ENCODE measurements at regions not wholly inside any gene's neighbourhood (a gene's known extent, or its start where the extent isn't known, plus 50 kb on each side); places are given as distances from the start of the nearest gene placed in this dataset.

DNA sequence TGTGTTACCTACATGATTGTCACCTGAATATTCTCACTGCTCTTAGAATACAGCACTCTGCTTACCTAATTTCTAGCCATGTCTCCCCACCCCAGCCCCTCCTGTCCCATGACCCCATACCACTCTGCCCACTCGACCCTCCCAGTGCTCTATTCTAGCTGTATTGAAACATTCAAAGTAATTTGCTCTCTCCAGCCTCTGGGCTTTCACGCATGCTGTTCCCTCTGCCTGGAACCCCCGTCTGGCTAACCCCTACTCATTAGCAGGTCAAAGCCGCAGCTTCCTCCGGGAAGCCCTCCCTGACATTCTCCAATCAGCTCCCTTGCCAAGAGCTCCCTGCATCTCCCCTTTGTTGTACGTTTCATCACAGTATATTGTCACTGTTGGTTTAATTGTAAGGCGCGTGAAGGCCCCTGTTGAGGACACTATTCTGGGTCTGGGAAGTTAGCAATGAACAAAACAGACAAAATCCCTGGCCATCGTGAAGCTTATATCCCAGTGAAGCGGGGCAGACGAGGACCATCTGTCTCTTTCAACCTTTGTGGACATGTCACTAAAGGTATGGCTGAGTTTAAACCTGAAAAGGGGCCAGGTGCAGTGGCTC is 72.3 kb upstream of the LHX1 start:
- no peak for DNase-seq (ENCODE audit: low read depth in 2 of 2)

DNA sequence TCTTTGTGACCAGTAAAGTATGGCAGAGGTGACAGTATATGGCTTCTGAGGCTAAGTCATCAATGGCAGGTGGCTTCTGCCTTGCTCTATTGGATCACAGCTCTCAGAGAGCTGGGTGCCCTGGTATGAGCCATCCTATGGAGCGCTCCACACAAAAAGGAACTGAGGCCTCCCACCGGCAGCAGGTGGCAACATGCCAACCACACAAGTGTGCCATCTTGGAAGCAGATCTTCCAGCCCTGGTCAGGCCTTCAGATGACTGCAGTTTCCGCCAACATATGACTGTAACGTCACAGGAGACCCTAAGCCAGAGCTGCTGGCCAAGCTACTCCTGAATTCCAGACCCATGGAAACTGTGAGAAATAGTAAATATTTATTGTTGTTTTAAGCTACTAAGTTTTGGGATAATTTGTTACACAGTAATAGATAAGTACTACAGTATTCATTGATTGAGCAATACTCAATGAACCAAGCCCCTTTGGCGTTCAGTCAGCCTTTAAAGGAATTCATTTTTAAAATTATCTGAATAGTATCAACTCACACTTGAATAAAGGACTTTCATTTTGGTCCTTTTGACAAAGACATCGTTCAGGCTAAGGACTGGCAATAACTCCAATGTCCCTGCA is 69.4 kb upstream of the LHX1 start:
- DNase-seq (ENCODE audit: low read depth in 2 of 2), result no peak

DNA sequence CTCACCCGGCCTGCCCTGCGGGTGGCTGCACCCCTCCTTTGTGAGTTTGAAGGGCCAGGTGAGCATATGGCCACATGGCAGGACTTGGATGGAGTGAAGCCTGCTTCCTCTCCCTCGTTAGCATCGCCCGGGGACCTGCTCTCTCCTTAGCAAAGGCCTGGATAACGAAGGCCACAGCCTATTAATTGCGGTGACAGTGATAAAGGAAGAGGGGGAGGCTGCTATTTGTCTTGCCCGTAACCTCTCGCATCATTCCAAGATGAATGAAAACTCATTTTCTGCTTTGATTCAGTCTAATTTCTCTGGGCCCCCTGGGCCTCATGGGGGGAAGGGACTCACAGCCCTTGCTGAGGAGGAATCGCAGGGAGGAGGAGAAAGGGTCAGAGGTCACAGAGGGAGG is 68.5 kb upstream of the LHX1 start:
- DNase-seq (ENCODE audit: low read depth in 2 of 2), result no peak

DNA sequence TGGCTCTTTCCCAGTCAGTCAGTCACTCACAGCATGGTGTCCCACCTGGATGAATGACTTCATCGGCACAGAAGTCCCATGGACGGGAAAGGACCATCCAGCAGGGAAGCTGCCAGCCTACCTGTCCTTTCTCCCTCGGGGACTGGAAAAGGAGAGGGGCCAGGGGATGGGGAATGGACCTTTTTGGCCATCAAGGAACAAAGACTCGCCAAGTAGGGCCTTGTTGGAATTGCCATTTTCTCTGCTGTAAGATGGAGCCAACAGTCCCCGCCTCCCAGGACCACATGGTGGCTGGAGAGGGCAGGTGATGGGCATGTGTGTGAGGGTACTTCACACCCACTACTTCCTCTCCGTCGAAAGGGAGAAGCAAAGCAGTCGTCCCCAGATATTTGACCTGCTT is 67.8 kb upstream of the LHX1 start:
- no peak for DNase-seq (ENCODE audit: low read depth in 2 of 2)

DNA sequence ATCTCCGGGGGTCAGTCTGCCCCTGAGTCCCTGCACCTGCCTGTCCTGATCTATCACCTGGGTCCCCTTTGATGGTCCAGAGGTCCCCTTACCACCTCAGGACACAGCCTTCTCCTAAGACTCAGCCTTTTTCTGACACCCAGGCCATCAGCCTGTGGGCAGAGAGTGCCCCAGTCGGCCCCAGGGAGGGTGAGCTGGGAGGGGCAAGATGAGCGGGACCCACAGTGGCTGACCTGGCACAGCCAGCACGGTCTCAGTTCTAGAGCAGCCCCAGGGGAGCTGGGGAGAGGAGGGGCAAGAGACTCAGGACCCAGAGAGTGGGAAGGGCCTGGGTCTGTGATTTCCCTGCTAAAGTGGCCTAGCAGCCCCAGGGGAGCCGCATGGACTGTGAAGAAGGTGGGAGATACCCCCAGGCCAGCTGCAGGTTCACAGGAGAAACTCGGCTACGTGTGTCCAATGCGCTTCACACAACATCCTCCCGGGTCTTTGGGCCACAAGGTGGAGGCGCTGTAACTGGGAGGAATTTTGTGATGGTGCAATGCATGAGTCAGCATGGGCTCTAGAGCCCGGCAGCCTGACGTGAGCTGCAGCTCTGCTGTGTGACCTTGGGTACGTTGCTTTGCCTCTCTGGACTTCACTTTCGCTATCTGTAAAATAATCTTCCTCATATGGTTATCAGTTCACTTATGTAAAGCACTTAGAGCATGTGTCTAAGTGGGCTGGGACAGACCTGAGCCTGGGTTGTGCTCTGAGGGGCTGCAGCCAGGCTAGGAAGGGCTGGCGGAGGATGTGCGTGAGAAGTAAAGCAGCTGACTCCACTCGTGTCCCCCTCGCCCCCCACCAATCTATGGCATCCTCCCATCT is 67.2 kb upstream of the LHX1 start:
- DNase-seq (ENCODE audit: low read depth in 2 of 2), result no peak

DNA sequence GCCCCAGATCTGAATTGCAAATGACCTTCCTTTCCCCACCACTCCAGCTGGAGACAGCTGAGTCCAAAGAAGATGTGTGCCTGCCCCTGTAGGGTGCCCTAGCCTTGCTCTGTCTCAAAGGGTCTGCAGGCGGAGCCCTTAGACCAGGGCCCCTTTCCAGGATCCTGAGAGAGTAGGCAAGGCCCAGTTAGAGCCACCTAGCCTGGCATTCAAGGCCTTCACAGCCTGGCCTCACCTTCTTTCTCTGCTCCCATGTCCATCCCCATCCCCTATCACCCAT is 66.6 kb upstream of the LHX1 start:
- DNase-seq (ENCODE audit: low read depth in 2 of 2), result no peak

DNA sequence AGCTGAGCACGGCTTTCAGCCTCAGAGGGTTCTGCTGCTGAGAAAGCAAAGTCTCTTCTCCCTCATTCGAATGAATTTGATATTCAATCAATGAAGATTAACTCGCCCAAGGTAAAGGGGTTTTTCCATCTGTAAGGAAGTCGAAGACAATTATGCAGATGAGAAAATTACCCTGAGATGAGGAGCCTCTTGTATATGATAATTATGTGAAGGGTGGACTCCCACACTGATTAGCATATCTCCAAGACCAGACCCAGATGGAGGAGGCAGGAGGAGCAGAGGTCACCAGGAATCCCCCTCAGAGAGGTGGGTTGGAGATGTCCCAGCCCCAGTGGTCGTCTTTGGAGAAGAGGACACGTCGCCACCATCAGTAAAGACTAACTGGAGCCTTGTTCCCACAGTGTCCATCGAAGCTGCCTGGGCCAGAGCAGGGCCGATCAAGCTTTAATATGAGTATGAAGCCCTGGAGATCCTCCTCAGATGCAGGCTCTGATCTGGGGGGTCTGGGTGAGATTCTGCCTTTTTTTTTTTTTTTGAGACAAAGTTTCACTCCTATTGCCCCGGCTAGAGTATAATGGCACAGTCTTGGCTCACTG is 61.5 kb upstream of the LHX1 start:
- DNase-seq (ENCODE audit: low read depth in 2 of 2), result no peak

DNA sequence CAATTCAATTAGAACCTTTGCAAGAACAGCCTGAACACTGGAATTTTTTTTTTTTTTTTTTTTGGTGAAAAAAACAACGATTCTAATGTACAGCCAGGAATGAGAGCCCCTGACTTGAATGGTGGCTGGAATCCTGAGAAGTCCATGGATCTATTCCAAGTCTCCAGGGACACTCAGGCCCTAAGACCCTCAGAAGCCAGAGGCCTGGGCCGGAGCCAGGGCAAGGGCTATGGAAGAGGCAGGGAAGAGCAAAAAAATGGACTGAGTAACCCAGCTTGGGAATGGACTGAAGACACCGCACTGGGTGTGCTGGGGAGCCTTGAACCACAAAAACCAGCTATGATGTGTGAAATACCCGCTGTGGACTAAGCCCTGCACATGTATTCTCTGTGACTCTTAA is 60.3 kb upstream of the LHX1 start:
- DNase-seq (ENCODE audit: low read depth in 2 of 2), result no peak

DNA sequence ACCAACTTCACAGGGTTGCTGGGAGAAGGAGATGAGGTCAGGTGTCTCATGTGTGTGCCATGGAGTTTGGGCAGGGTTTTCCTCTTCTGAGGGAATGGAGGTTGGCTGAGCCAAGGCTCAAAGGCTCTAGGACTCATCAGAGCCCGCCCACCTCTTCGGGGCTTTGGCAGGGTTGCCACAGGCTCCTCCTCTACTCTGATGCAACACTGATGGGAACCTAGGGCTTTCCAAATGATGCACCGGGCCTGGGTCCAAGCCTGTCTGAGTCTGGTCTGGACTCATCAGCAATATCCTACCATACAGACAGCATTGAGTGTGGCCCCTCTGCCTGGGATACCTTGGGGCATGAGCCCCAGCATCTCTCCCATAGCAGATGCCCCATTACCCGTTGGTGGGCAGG is 59.5 kb upstream of the LHX1 start:
- DNase-seq (ENCODE audit: low read depth in 2 of 2), result no peak

DNA sequence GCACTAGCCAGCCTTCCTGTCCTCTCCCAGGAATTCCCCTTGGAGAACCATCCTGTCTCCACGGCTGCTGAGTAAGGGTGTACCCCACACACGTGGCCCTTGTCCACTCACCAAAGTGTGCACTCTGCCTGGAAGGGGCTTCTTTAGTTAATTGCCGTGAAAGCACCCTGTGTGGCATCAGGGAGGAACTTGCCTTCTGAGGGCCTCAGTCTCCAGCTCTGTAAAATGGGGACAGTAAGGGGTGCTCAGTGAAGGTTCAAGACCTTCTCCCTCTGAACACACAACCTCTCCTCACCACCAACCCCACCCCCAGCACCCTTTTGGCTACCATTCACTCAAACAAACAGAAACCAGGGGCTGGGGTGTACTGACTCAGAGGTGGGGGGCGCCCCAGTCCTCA is 59.1 kb upstream of the LHX1 start:
- no peak for DNase-seq (ENCODE audit: low read depth in 2 of 2)

DNA sequence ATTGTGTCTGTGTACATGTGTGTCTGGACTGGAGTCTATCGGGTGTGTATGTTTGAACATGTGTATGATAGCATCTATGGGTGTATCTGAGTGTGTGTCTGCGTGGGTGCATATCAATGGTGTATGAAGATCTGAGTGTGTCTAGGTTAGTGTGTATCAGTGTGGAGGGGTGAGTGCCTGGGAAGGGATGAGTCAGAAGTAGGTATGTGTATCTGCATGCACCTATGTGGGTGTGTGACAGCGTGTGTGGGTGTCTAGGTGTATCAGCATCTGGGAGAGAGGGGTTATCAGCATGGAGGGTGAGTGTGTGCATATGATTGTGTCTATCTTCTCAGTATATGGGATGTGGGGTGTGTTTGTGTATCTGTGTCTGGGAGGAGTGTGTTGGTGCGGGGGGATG is 58.2 kb upstream of the LHX1 start:
- DNase-seq (ENCODE audit: low read depth in 2 of 2), result no peak

DNA sequence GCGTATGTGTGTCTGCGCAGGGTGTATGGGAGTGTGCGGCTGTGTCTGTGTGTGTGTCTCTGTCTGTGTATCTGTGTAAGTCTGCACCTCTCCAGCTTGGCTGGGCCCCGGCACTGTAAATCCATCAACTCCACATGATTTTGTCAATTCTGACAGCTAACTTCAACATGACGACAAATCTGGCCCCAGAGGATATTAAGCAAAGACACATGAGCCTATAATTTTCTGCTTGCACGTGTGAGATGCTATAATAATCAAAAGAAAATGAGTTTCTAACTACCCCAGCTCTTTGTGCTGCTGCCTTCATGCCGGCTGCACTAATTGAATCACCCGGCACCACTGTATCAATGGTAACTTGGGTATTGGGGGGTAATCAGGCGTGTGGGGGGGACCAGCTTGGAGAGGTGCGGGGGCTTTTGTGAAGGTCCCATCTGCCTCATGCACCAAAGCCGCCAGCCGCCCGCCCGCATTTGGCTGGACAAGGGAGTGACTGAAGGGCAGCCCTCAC is 57.6 kb upstream of the LHX1 start:
- DNase-seq (ENCODE audit: low read depth in 2 of 2), result no peak

DNA sequence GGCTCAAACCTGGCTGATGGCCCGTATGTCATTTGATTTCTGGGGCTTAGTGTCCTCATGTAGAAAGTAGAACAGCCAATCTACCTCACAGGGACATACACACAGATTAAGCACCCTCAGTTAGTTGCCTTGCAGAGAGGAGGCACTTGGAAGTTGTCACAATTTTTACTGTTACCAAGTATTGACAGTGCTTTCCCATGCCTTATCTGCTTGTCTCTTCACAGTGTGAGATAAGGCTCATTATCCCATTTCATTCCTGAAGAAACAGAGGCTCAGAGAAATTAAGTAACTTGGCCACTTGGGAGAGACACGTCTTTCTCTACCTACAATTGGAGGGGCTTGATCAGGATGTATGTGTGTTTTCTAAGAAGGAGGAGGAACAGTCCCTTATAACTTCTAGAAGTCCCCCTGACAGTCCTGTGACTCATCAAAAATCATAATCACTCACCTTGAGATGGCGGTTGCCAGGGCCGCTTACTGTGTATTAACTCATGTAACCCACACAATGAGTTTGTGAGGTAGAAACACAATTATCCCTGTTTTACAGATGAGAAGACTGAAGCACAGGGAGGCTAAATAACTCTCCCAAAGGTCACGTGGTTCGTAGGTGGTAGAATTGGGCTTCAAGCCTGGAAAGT is 56.9 kb upstream of the LHX1 start:
- no peak for DNase-seq (ENCODE audit: low read depth in 2 of 2)

DNA sequence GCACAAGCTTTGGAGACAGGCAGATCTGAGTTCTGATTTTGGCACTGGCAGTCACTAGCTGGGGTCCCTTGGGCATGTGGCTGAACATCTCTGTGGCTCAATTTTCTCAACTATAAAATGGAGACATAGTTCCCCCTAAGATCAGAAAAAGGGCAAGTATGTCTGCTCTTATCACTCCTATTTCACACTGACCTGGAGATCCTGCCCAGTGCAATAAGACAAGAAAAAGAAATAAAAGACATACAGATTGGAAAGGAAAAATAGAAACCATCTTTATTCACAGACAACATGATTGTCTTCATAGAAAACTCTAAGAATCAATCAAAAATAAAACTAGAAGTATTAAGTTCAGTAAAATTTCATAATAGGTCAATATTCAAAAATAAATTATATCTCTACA is 56.0 kb upstream of the LHX1 start:
- no peak for DNase-seq (ENCODE audit: low read depth in 2 of 2)

DNA sequence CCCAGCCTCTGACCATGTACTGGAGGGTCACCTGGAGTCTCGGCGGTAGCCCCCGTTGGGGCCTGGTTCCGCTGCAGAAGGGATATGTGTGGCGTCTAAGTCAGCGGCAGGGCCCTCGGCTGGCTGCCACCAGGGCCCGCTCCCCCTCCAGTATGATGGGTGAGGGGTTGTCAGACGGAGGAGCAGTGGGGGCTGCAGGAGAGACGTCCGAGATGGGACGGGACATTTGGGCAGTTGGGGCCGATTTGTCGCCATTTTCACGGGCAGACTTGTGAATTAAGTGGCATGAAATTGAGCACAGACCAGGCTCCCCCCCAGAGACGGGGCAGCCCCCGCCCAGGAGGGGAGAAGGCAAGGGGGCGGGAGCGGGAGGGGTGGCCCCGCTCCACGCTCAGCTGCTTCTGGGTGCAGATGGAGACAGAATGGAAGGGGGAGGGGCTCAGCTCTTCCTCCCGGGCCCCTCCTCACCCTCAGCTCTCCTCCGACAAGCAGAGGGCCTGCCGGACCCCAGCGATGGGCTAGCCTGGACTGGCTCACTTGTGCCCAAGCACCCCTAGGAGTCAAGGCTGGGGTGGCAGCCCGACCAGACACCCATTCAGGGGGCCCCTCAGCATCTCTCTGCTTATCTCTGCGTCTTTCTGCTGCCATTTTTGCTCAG is 52.7 kb upstream of the LHX1 start:
- no peak for DNase-seq (ENCODE audit: low read depth in 2 of 2)

DNA sequence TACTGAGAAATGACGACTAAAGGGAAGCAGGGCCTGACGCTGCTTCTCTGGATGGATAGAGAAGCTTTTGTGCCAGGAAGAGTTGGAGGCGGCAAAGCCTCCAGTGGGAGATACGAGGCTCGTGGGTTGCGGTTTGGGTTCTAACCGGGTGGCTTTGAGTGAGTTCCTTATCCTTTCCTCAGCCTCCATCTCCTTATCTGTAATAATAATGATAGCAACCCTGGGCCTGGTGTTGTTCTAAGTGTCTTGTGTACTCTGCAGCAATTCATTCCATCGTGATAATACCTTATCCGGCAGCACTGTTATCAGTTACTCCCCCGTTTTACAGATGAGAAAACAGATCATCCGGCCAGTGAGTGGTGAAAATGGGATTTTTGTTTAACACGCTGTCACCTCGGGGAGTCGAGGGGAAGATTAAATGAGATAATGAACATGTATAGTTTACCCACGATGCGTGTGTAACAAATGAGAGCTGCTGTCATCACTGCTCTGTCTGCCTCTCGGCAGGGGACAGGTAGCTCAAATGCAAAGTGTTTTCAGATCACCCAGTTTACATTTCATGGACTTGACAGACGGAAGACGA is 52.0 kb upstream of the LHX1 start:
- DNase-seq (ENCODE audit: low read depth in 2 of 2), result no peak

DNA sequence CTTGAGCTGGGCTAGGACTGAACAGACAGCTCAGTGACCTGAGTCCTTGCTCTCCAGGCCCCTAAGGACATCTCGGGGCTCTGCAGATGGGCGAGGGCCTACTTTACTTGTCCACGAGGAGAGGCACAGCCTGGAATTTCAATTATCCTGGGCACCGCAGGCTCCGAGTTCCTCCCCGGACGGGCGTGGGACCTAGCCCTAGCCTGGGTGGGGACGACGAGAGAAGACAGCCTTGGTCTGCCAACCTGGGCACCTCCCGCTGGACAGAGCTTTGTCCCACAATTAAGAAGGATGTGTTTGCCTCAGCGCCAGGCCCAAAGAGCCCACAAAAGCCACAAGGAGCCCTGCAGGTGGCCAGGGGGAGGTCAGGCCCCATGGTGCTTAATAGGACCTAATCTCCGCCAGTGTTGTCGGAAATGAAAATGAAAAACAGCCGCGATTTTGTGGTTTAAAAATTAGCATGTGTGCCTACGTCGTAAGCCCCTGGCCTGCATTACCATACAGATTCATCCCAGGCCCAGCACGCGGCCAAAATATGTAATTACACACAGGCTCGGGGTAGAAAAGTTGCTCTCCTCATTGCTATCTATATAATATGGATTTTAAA is 51.4 kb upstream of the LHX1 start:
- DNase-seq (ENCODE audit: low read depth in 2 of 2), result no peak
